Vagina (tissue), 2 donors: ENCODE measurements at regions not wholly inside any gene's neighbourhood (a gene's known extent, or its start where the extent isn't known, plus 50 kb on each side); places are given as distances from the start of the nearest gene placed in this dataset.

ENCODE experiments used
- POLR2A ChIP-seq, 2 donors: fragments of 450-650 bp; IDR thresholded peaks; one replicate each; pipeline ENCODE4 v1.6.1; 2017; ENCODE audit warnings: antibody characterized with exemption in 2 of 2, mild to moderate bottlenecking in 2 of 2, moderate library complexity in 2 of 2
- POLR2AphosphoS5 ChIP-seq, 2 donors: sonication (generic); formaldehyde crosslinking; IDR thresholded peaks; one replicate each; pipeline ENCODE4 v1.9.0; 2017; ENCODE audit warnings: antibody characterized with exemption in 2 of 2, mild to moderate bottlenecking in 2 of 2, low read depth in 1 of 2; ENCODE audit not compliant: insufficient read depth in 1 of 2

DNA sequence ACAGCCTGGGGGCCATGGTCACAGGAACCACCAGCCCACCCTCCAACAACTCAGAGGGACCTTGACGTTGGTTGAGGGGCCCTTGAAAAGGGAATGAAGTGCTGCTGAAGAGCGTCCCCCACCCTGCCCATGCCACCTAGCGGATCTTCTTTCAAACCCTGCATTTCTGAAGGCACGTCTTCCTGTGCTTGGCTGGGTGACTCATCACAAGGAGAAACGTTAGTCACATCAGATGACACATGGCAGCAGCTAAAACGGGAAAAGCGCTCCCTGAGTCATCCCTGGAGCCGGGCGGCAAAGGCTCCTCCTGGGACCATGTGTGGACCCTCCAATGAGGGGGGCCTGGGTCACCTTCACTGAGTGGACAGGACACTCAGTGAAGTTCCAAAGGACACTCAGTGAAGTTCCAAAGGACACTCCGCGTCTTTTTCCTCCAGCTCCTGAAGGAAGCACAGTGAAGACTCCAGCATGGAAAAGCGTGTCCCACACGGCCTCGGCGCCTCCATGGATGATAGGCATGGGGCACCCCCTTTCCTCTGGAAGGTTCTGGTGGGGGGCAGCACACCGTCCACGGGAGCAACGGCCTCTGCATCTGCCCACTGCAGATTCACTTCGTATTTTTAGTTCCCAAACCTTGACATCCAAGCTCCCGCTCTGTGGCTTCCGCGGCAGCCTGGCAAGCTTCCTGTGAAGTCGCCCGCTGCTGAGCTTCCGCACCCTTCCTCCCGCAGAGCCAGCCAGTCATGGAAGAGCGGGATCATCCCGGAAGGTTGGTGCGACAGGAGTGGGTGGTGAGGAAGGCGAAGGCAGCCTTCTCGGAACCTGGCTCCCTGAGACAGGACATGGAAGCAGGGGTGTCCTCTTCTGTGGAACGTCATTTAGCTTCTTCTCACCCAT is 383.4 kb downstream of the VRK1 start:
- TF ChIP-seq POLR2A (IDR thresholded peaks at IDR 0.05) (no peak), POLR2AphosphoS5 (IDR thresholded peaks at IDR 0.05; ENCODE audit: insufficient read depth in 1 of 2, low read depth in 1 of 2) (no peak)
